GM19025 (cell line): ENCODE measurements at regions not wholly inside any gene's neighbourhood (a gene's known extent, or its start where the extent isn't known, plus 50 kb on each side); places are given as distances from the start of the nearest gene placed in this dataset.
"Not testable (repeated sequence)": the region's sequence is repeated elsewhere in the genome, so short reads cannot be mapped to it uniquely, and the experiment has no call there.

Source experiments
- ATAC-seq: cut with Tn5 transposase; IDR thresholded peaks from one replicate; pipeline ENCODE4 v1.9.1; 2021; ENCODE audit warnings: mild to moderate bottlenecking, low read depth, moderate library complexity; ENCODE audit not compliant: unreplicated experiment

- ATAC-seq, result no peak
These were observed 131.0 kb upstream of the IER5L start for GRCh38 chr9:129309041-129309430.

DNA sequence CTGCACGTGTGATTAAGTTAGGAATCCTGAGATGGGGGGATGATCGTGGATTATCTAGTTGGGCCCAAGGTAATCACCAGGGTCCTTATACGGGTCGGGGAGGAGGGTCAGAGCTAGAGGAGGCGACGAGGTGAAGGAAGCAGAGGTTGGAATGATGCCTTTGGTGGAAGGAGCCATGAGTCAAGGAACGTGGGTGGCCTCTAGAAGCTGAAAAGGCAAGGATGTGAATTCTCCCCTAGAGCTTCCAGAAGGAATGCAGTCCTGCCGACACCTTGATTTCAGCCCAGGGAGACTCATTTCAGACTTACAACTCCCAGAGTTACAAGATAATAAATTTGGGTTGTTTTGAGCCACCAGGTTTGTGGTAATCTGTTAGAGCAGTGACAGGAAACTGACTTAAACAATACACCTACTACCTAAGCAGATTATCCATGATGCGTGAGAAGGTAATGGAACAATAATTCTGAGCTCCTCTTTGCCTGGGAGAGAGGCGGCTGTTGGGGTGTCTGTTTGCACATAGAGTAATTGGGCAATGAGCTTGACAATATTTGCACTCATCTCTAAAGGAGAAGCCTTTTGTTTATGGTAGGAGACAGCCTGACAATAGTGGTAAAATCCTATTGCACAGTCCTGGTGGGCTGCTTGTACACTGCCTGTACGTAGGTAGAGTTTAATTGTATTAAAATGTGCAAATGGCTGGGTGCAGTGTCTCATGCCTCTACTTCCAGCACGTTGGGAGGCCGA, 129.3 kb upstream of the IER5L start:
- no peak for ATAC-seq

DNA sequence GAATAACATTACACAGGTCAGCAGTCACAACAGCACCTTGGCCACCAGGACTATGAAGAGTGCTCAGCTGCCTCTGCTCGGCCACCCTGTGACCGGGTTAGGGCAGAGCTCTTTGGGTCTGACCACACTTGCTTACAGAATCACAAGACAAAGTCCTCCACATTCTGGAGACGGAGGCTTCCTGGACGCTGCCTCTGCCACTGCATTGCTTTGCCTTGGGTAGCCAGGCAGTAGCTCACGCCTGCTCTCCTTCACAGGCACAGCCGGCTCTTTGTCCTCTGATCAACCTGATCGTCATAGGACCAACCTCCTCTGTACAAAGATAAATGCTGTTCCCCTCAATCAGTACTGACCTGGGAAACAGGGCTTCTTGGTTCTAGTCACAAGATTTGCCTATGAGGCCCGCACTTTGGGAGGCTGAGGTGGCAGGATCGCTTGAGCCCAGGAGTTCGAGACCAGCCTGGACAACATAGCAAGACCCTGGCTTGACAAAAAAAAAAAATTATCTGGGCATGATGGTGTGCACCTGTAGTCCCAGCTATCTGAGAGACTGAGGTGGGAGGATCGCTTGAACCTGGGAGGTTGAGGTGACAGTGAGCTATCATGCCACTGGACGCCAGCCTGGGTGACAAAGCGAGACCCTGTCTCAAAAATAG, 128.4 kb upstream of the IER5L start:
- no peak for ATAC-seq

- ATAC-seq, result no peak
These were observed 127.2 kb upstream of the IER5L start for GRCh38 chr9:129305246-129305645.

DNA sequence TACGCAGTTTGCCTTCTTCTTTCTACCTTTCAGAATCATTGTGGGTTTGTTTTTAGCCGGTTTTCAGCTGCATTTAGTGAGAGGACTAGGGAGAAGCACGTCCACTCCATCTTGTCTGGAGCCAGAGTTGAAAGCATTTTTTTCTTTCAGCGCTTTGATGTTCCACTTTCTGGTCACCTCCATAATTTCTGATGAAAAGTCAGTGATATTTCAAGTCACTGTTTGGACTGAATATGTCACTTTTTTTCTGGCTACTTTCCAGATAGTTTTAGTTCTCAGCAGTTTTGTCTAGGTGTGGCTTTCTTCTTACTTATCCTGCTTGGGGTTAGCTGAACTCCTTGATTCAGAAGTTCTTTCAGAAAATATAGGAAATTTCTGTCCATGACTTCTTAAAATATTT, 123.9 kb upstream of the IER5L start:
- no peak for ATAC-seq

- ATAC-seq, result not testable (repeated sequence)
These were observed 118.1 kb upstream of the IER5L start for GRCh38 chr9:129296195-129296594.

- ATAC-seq, result no peak
These were observed 113.0 kb upstream of the IER5L start for GRCh38 chr9:129291041-129291501.

DNA sequence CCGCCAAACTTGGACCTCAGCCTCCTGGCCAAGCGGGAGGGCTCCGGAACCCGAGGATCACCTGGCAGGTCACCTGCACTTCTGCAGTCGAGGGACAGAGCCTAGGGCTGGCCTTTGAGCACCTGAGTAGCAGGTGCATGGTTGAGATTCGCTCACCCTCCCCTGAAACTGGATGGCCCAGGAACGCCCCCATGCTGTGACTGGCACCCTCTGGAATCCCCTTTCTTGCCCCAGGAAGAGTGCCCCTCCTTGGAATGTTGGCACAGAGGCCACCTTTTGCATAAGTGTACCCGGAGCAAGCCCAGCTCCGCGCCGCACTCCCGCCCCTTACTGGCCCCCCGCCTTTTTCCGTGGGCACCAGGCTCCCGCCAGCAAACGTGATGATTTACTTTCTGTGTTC, 112.5 kb upstream of the IER5L start:
- ATAC-seq, result no peak

- ATAC-seq, result no peak
These were observed 111.8 kb upstream of the IER5L start for GRCh38 chr9:129289883-129290282.

- no peak for ATAC-seq
These were observed 111.2 kb upstream of the IER5L start for GRCh38 chr9:129289131-129289731.

DNA sequence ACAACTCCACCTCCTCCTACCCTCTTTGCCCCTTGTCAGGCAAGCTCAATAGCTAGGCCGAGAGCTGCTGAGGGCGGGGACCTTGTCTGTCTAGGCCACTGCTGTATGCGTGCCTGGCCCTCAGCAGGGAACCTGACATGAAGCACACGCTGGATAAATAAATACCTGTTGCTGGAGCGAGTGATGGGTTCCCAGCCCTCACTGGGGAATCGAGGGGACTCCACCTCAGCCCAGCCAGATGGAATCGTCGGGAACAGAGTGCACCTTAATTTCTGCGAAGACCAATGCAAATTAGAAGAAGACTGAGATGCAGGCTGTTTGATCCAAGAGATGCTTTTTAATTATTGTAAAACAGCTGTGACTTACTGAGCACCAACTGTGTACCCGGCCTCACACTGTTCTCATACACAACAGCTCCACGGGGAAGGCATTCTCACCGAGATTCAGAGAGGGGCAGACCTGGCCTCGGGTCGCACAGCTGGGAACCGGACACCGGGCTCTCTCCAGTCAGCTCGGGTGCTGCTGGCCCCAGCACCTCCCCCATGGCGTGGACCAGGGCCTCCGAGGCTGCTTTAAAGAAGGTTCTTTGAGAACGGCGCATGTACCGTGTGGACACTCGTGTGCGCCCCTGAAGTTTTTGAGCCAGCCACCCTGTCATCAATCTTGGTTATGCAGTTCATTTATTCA, 109.7 kb upstream of the IER5L start:
- no peak for ATAC-seq

DNA sequence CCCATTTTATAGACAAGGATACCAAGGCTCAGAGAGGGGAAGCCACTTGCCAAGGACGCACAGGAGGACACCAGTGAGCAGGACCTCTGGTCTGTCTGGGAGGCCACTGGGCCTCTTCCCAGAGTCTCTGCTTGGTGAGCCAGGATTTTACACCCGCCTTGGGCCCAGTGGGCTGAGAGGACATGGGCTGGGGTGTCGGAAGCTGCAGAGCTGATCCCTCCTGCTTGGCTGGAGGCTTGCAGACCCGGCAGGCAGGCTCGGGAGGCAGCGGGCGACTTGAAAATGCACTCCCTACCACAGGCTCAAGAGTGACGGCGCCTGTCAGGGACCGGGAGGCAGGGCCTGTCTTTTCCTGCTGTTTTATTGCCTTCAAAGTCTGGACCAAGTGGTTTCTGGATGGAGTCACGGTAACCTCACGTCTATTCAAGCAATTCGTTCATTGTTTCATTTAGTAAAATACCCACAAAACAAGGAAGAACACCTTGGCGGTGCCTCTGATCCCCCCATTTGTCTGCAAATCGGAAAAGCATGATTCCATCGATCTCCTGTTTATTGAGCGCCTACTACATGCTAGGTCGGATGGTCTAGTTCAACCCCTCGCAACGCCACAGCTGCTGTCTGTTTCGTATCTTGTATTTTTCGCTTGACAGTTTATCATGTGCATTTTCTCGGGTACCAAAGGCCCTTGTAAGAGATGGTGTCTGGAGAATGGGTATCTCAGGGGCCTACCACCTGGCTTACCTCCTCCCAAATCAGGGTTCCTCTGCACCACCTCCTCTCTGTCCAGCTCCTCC, 108.1 kb upstream of the IER5L start:
- no peak for ATAC-seq

DNA sequence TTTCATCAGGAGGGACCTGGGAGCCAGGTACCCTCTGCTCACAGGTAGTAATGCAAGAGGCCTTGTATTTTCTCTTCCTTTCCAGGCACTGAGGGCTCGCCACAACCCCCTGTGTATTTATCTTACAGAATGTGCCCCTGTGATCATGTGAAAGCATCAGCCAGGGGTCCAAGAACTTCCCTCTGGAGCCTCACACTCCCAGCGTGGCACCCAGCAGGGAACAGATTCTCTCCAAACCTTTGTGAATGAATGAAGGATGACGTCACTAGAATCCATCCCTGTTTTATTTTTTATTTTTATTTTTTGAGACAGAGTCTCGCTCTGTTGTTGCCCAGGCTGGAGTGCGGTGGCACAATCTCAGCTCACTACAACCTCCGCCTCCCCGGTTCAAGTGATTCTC, 107.3 kb upstream of the IER5L start:
- ATAC-seq, result no peak

- ATAC-seq, result no peak
These were observed 106.7 kb upstream of the IER5L start for GRCh38 chr9:129284607-129285291.

GRCh38 chr9:129283705-129284606, 105.9 kb upstream of the IER5L start:
- no peak for ATAC-seq

GRCh38 chr9:129283291-129283691, 105.2 kb upstream of the IER5L start:
- no peak for ATAC-seq

- no peak for ATAC-seq
These were observed 104.7 kb upstream of the IER5L start for GRCh38 chr9:129282731-129283211.

DNA sequence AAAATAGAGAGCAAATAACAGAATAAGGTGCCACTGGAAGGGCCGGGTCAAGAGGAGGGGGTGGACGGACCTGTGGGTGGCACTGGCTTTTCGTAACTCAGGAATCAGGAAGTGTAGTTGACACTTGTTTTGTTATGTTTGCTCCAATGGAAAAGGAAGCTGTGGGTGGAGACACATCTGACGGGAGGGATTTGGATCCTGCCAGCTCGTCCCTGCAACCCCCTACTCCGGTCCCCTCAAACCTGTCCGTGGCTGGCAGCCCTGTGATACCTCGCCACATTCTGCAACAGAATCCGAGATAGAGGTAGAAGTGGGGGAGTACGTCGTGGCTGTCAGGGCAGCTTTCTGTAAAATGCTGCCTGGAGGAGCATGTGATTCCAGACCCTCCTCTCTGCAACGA, 104.2 kb upstream of the IER5L start:
- no peak for ATAC-seq
